Testis (tissue), 2 donors: ENCODE measurements at regions not wholly inside any gene's neighbourhood (a gene's known extent, or its start where the extent isn't known, plus 50 kb on each side); places are given as distances from the start of the nearest gene placed in this dataset.
"Not testable (repeated sequence)": the region's sequence is repeated elsewhere in the genome, so short reads cannot be mapped to it uniquely, and the experiment has no call there.

ENCODE experiments used
- POLR2A ChIP-seq: fragments of 450-650 bp; IDR thresholded peaks from one replicate; pipeline ENCODE4 v1.6.1; 2017; ENCODE audit warnings: antibody characterized with exemption, mild to moderate bottlenecking, moderate library complexity
- TF ChIP-seq, protein P1 (sequence below), 3 experiments: fragments of 450-650 bp in 2 of 3; fragments of 200-600 bp in 1 of 3; sonication (generic) in 1 of 3; IDR thresholded peaks; one replicate each; pipeline ENCODE4 v1.5.1; 2016 to 2019; ENCODE audit warnings: antibody characterized with exemption in 3 of 3, mild to moderate bottlenecking in 2 of 3, moderate library complexity in 1 of 3

- not testable (repeated sequence) for TF ChIP-seq POLR2A
- TF ChIP-seq, protein P1, sequence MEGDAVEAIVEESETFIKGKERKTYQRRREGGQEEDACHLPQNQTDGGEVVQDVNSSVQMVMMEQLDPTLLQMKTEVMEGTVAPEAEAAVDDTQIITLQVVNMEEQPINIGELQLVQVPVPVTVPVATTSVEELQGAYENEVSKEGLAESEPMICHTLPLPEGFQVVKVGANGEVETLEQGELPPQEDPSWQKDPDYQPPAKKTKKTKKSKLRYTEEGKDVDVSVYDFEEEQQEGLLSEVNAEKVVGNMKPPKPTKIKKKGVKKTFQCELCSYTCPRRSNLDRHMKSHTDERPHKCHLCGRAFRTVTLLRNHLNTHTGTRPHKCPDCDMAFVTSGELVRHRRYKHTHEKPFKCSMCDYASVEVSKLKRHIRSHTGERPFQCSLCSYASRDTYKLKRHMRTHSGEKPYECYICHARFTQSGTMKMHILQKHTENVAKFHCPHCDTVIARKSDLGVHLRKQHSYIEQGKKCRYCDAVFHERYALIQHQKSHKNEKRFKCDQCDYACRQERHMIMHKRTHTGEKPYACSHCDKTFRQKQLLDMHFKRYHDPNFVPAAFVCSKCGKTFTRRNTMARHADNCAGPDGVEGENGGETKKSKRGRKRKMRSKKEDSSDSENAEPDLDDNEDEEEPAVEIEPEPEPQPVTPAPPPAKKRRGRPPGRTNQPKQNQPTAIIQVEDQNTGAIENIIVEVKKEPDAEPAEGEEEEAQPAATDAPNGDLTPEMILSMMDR (IDR thresholded peaks at IDR 0.05) = not testable (repeated sequence)
Measured at GRCh38 chr11:71738317-71738716, 94.7 kb upstream of the DEFB108B start.
